ENCODE measurements at regions not wholly inside any gene's neighbourhood (a gene's known extent, or its start where the extent isn't known, plus 50 kb on each side); places are given as distances from the start of the nearest gene placed in this dataset.

DNA sequence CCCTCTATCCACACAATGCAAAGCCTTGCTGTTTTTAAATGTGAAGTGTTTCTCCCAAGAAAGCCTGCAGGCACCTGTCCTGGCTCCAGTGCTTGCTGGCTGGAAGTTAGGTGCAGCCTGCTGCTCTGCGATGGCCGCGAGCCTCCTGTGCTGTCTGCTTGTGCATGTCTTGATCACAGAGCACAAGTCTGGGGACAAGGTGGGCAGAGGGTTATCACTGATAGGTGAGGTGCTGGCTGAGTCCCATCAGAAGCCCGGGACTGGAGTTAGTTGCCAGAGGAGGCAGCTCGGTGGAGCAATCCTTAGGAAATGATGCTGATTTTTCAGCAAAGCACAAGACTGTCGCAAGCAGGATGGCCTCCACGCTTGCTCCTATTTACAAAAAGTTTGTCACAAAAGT is 137.8 kb upstream of the AJAP1 start:
- TF ChIP-seq, protein P1, sequence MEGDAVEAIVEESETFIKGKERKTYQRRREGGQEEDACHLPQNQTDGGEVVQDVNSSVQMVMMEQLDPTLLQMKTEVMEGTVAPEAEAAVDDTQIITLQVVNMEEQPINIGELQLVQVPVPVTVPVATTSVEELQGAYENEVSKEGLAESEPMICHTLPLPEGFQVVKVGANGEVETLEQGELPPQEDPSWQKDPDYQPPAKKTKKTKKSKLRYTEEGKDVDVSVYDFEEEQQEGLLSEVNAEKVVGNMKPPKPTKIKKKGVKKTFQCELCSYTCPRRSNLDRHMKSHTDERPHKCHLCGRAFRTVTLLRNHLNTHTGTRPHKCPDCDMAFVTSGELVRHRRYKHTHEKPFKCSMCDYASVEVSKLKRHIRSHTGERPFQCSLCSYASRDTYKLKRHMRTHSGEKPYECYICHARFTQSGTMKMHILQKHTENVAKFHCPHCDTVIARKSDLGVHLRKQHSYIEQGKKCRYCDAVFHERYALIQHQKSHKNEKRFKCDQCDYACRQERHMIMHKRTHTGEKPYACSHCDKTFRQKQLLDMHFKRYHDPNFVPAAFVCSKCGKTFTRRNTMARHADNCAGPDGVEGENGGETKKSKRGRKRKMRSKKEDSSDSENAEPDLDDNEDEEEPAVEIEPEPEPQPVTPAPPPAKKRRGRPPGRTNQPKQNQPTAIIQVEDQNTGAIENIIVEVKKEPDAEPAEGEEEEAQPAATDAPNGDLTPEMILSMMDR (conservative IDR thresholded peaks at IDR 0.05; ENCODE audit: control insufficient read depth, insufficient read depth, low read depth, low read length) = no peak
- H3K4me3 ChIP-seq (ENCODE audit: control insufficient read depth, low read depth, low read length) = no peak overlapping the region
- DNase-seq (ENCODE audit: low read depth) = no peak

DNA sequence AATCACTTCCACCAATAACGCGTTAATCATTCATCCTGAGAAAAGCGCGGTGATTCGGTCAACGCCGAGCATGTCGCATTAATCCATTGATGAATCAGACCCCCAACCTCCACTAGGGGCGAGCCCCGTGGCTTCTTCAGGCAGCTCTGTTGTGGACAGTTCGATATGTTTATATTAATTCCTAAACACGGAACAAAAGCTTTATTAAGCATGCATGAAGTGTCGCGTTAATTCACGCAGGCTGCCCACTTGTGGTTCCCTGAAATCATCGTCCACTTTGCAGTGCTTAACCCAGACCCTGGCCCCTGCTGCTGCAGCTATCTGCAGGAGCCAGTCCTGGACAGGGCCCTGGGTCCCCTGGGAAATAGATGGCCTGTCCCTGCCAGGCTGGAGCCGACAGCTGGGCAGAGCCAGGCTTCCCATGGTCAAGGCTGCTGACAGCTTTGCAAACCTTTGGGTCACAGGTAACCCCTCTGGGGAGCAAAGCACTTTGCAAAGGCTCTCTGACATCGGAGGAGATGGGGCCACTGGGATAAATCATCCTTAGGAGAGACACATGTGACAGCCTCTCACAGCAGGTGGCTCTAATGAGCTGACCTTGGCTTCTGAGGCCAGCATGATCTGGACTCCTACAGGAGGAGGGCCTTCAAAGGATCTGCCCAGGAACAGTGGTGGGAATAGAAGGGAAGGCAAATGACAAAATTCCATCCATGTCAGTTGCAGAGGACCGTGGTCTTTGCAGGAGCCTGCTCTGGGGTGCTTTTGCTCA is 137.0 kb upstream of the AJAP1 start:
- no peak for DNase-seq (ENCODE audit: low read depth)
- no peak overlapping the region for H3K4me3 ChIP-seq (ENCODE audit: control insufficient read depth, low read depth, low read length)
- TF ChIP-seq, protein P1 (conservative IDR thresholded peaks at IDR 0.05; ENCODE audit: control insufficient read depth, insufficient read depth, low read depth, low read length) = no peak

DNA sequence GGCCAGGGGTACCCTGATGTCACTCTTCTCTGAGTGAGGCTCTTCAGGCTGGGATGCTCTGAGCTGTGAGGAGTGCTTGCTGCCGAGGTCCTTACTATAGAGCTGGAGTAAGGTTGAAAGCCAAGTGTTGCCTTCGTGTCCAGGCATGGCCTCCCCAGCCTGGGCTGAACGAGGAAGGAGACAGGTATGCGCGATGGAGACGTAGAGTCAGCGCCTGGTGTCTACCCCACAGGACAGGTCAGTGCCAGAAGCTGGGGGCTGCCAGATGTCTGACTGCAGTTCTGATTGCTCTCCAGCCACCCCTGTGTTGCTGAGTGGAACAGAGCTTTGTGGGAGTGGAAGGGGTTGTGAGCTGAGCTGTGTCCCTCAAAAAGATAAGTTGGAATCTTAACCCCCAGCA is 135.8 kb upstream of the AJAP1 start:
- no peak for DNase-seq (ENCODE audit: low read depth)
- TF ChIP-seq, protein P1 (conservative IDR thresholded peaks at IDR 0.05; ENCODE audit: control insufficient read depth, insufficient read depth, low read depth, low read length) = no peak
- no peak overlapping the region for H3K4me3 ChIP-seq (ENCODE audit: control insufficient read depth, low read depth, low read length)

DNA sequence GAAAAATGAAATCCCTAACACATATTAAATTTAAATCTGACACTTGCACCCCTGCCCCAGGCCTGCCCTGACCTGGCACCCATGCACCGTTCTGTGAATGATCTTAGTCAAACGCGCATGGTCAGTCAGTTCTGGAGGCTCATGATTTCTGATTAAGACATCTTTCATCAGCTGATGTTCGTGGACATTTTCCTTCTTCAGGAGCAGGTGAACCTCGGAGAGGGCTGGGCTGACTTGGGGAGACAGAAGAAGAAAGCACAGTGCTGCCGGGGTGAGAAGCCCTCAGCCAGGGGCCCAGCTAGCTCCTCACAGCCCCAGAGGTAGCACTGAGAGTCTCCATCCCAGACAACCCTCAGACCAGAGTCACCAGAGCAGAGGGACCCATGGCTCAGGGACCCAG is 134.5 kb upstream of the AJAP1 start:
- DNase-seq (ENCODE audit: low read depth) = no peak
- no peak overlapping the region for H3K4me3 ChIP-seq (ENCODE audit: control insufficient read depth, low read depth, low read length)
- TF ChIP-seq, protein P1 (conservative IDR thresholded peaks at IDR 0.05; ENCODE audit: control insufficient read depth, insufficient read depth, low read depth, low read length) = no peak

DNA sequence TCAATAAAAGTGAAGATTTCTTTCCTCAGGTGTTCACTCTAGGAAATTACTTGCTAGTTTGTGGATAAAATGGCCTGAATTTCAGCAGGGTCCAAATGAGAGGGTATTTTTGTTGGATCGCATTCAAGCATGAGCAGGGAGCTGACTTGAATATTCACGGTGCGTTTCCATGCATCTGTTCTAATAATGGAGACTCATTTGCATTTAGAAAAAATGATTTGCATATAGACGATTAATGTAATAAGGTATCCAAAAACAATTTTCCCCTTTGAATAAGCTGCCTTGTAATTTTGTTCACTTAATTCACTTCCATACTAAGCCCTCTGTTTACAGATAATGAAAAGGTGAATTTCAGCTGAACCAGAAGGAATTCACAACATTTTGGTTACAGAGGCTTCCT is 130.9 kb upstream of the AJAP1 start:
- DNase-seq (ENCODE audit: low read depth) = no peak
- H3K4me3 ChIP-seq (ENCODE audit: control insufficient read depth, low read depth, low read length) = no peak overlapping the region
- TF ChIP-seq, protein P1 (conservative IDR thresholded peaks at IDR 0.05; ENCODE audit: control insufficient read depth, insufficient read depth, low read depth, low read length) = no peak

DNA sequence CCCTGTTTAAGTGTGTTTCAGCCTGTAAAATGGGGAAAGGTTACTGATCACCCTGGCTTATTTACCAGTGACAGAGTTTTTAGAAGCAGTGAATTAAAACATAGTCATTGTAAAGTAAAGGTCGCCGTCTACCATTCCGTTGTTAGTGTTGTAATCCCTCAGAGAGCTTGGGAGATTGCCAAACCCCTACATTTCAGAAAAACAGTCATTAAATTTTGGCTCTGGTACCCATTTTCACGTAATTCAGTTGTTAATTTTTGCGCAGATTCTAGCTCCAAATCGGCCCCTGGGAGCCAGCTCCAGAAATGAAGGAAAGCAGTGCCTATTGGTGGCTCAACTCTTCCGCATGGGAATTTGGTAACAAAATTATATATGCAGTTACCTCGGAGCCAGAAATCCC is 127.7 kb upstream of the AJAP1 start:
- TF ChIP-seq, protein P1 (conservative IDR thresholded peaks at IDR 0.05; ENCODE audit: control insufficient read depth, insufficient read depth, low read depth, low read length) = no peak
- DNase-seq (ENCODE audit: low read depth) = no peak

More for the DNA sequence above, 127.7 kb upstream of the AJAP1 start:
- H3K4me3 ChIP-seq (ENCODE audit: control insufficient read depth, low read depth, low read length) = no peak overlapping the region
